HT-29 (cell line): ENCODE measurements at regions not wholly inside any gene's neighbourhood (a gene's known extent, or its start where the extent isn't known, plus 50 kb on each side); places are given as distances from the start of the nearest gene placed in this dataset.
A peak's percentile ranks its signal among the peaks of the same experiment; 100 is the strongest.

Experiments
- DNase-seq: peaks from one replicate; pipeline ENCODE4 v3.0.0-alpha.2; 2015; ENCODE audit warnings: low spot score

DNA sequence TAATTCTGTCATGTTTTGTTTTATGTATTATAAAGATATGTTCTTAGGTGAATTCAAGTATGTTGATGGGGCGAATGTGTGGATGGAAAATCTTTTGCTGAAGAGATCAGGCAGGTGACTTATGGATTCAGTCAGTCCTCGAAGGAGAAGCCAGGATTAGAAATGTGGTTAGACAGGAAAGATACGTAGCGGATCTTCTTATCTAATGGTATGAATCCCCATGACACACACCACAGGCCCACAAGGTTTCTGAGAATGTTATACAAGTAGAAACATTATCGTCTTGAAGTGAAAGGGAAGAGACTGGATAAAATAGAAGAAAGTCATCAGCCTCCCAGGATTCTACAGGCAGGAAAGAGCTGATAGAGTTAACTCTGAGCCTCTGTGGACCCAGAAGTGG lies 69.0 kb upstream of the RFXAP start:
- no peak for DNase-seq

DNA sequence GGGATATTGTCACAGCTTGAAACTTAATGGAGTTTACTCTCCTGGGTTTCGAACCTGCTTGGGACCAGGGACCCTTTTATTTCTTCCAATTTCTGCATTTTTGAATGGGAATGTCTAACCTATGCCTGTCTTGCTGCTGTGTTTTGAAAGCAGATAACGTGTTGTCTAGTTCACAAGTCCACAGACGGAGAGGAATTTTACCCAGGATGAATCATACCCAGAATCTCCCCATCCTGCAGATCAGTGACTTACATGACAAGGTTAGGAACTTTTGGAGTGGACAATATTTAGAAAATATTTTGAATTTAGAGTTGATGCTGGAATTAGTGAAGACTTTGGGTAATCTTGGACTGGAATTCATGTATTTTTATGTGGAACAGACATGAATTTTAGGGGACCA lies 68.6 kb upstream of the RFXAP start:
- DNase-seq: no peak

DNA sequence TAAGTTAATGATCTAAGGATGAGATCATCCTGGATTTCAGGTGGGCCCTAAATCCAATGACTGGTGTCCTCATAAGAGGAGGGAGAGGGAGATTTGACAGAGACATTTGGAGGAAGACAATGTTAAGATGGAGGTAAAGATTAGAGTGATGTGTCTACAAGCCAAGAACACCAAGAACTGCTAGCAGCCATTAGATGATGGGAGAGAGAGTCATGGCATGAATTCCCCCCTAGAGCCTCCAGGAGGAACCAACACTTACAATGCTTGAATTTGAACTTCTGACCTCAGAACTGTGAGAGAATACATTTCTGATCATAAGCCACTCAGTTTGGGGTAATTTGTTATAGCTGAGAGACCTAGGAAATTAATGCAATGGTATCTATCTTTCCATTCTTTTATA lies 68.1 kb upstream of the RFXAP start:
- no peak for DNase-seq

DNA sequence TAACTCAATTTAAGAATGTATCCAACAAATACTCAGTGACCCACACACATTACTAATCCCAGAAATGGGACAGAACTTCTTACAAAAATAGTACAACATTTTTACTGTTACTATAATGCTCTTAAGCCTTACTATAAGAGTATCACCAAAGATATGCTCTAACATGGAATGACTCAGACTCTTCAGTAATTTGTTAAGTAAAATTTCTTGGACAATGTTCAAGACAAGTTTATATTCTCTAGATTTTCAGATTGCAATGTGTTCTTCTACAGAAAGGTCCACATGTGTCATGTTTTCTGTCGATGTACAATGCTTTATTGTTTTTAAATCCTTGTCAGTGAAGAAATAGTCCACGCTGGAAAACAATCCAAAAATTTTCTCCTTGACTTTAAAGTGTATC lies 66.3 kb upstream of the RFXAP start:
- no peak for DNase-seq

DNA sequence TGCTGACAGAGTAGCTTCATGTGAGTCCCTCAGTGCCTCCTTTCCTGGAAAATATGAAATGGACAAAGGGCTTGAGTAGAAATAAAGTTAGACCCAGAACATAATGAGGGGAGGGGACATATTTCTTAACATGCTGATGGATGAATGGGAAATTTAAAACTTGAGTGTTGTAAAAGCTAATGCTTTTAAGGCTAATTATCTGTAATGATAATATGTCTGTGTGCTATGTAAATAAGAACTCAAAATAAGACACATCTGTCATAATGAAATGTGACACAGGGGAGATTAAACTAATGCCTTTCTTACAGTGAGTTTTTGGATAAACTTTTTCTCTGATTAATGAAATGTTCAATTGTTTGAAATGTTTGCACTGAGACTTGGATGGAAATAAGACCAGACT lies 65.8 kb upstream of the RFXAP start:
- no peak for DNase-seq

DNA sequence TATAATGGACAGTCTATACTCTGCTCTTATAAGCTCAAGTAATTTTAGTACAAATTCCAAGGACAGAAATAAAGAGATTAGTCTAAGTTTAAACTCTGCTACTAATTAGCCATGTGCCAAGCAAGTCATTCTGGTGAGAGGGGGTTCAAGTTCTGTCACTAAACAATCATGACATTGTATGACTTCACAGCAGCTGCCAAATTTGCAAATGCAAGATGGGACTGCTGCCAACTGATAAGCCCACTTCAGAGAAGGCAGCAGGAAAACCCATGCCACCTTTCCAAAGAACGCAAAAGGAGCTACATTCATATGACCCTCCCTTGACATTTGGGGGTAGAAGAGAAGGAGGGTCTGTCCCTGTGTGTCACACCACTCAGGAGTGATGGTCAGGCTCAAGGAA lies 60.7 kb upstream of the RFXAP start:
- DNase-seq: peak; percentile 36

DNA sequence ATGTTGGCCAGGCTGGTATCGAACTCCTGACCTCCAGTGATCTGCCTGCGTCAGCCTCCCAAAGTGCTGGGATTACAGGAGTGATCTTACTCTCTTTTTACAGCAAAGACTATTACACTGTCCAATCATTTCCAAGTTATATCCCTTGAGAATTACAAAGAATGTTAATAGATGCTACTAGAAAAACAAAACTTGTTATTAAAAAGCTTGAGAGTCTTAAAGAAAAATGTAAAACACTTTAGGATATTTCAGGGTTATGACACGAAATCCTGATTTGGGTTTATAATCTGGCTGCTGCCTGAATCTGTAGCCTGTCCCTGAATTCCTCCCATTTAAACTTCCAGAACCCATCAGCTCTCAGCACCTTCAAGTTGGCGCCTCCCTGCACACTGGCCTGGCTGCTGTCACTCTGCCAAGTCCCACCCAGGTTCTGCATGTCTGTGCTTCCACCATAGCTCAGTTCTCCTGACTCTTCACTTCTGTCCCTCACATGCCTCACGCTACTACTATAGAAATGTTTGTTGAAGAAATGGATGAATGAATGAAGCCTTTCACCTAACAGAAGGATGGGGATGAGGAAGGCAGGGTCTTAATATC lies 55.8 kb upstream of the RFXAP start:
- peak; percentile 50 for DNase-seq

DNA sequence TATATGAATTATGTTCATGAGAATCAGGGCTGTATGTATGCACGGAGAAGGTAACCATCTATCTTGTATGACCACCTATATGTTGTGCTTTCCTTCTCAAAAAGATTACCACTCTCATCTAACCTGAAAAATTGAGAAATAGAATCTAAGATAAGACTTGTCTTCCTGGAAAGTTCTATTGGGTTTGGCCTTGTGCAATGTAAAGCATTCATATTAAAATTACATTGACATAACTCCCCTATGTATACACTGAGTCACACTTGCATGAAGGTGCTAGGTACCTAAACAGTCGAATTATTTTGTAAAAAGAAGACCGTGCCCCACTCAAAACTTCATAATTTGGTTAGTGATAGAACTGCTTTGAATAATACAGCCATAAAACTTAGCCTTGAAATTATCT lies 54.5 kb upstream of the RFXAP start:
- no peak for DNase-seq

DNA sequence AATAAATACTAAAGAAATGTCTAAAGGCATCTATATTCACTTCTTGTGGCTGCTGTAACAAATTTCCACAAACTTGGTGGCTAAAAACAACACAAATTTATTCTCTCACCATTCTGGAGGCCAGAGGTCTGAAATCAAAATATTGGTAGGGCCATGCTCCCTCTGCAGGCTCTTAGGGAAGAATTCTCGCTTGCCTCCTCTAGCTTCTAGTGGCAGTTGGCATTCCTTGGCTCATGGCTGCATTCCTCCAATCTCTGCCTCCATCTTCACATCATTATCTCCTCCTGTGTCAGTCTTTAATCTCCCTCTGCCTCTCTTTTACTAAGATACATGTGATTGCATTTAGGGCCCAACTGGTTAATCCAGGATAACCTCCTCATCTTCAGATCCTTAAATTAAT lies 54.1 kb upstream of the RFXAP start:
- DNase-seq: no peak

DNA sequence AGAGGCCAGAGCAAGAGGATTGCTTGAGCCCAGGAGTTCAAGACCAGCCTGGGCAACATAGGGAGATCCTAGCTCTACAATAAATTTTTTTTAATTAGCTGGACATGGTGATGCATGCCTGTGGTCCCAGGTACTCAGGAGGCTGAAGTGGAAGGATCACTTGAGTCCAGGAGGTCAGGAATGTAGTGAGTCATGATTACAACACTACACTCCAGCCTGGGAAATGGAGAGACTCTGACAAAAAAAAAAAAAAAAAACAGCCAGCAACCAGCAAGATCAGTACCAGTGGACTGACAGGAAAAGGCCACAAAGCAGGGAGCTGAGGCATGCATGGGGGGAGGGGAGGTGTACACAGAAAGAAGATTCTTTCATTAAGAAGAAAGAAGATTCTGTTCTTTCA lies 52.7 kb upstream of the RFXAP start:
- DNase-seq: no peak

DNA sequence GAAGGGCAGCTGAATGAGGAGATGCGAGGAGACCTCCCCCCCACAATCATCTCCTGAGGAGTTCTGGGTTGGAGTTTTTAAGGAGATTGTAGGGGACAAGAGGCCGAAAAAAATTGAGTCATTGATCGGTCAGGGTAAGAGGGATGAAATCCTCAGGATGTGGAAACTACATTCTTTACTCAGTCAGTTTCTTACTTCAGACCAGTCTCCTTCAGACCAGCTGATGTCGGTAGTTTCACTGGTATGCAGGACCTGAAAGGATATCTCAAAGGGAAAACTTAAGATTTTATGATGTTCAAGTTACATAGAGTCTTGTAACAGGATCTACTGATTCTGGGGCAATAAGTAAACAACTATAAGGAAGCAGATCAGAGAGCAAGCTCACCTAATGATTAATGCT lies 51.7 kb upstream of the RFXAP start:
- DNase-seq: no peak

DNA sequence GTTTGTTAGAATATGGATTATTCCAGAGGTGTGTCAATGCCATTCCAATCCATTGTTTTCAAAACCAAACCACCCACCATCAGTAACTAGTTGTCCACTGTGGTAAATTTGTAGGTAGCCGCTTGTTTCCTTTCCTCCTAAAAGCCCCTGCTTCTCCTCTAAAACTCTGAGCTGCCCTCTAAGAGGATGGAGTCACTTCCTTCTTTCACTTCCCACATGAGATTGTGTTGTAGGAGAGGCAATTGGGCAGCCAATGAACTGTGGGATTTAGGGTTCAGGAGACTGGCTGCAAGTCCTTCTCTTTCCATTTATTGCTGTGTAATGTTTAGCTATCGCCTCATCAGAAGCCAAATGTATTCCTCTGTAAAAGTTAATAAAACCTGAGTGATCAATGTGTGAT lies 49.9 kb upstream of the RFXAP start:
- no peak for DNase-seq
